Stimulated activated naive B cell treated with anti-CD40 and anti-IgM and Interleukin-4, amounts not matched to agents 10 μg/mL and 1 μg/mL and 100 μg/mL, for 72 hours (primary cell): ENCODE measurements at regions not wholly inside any gene's neighbourhood (a gene's known extent, or its start where the extent isn't known, plus 50 kb on each side); places are given as distances from the start of the nearest gene placed in this dataset.
"Not testable (repeated sequence)": the region's sequence is repeated elsewhere in the genome, so short reads cannot be mapped to it uniquely, and the experiment has no call there.

Experiments used
- ATAC-seq, 2 donors: fragments of 150-1000 bp; cut with Tn5 transposase; replicated peaks; 2 replicates each; pipeline ENCODE4 v1.10.0; 2021; ENCODE audit warnings: moderate library complexity in 1 of 2
- DNase-seq: peaks from one replicate; pipeline ENCODE4 v3.0.0; 2021
- H3K27ac Mint-ChIP-seq: one replicate; pipeline ENCODE4 v1.8.0; 2022; ENCODE audit warnings: mild to moderate bottlenecking, mixed read lengths
- H3K27me3 Mint-ChIP-seq, 2 donors: one replicate each; pipeline ENCODE4 v1.8.0; 2022; ENCODE audit warnings: mixed read lengths in 2 of 2
- H3K36me3 Mint-ChIP-seq, 2 donors: one replicate each; pipeline ENCODE4 v1.8.0; 2022; ENCODE audit warnings: mixed read lengths in 2 of 2, mild to moderate bottlenecking in 1 of 2
- H3K4me1 Mint-ChIP-seq, 2 donors: one replicate each; pipeline ENCODE4 v1.8.0; 2022; ENCODE audit warnings: mixed read lengths in 2 of 2, mild to moderate bottlenecking in 1 of 2
- H3K4me3 Mint-ChIP-seq, 2 donors: one replicate each; pipeline ENCODE4 v1.8.0; 2022; ENCODE audit warnings: mild to moderate bottlenecking in 2 of 2, mixed read lengths in 2 of 2, moderate library complexity in 1 of 2
- H3K9me3 Mint-ChIP-seq, 2 donors: one replicate each; pipeline ENCODE4 v1.8.0; 2022; ENCODE audit warnings: mixed read lengths in 2 of 2, mild to moderate bottlenecking in 1 of 2

DNA sequence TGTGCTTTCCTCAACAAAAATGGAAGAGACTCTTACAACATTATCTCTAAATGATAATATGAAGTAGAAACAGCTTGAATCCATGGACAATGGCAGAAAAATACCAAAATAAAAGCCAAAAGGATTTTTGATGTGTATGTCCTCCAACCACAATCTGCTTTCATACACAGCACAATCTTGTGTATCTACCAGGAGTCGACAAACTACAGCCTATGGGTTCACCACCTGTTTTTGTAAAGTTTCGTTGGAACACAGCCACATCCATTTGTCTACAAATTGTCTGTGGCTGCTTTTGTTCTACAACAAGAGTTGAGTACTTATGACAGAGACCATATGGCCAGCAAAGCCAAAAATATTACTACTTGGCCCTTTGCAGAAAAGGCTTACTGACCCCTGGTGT, 88.7 kb upstream of the UBE2E2 start:
- Mint-ChIP-seq H3K4me3 (no peak overlapping the region), H3K9me3 (no peaks in the 10 kb centered on the region), H3K36me3 (no peaks in the 10 kb centered on the region), H3K27ac (no peak overlapping the region), H3K4me1 (peaks cover 7 to 22% of the 10 kb centered on the region in 2 donors), H3K27me3 (peaks cover 0 to 5% of the 10 kb centered on the region in 2 donors)
- DNase-seq (no peak), ATAC-seq (no peak)

DNA sequence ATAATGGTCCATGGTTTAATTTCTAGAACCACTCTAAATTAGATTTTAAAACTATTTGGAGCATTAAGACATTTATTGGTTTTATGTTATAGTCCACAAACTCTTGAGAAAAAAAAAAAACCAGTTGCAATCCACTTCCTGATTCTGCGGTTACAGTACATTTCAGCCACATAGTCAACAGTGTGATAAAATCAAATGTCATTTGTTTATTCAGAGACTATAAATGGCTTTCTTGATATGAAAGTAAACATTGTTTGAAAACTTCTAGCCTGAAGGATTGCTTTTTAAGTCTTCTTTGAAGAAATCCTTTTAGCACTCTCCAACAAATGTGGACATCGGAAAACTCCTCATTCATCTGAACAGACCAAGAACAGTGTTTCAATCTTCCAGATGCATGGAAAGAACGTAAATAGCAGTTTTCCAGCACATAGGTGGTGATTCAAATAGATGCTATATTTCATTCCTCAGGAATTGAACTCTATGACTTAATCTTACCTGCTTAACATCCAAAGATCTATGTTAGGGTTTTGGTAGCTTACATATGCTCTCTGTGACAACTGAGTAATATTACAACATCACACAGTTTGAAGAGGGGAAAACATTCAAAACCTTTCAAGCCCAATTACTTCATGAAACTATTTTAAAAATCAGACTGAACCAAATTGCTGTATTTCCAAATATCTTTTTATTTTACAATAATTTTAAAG, 87.8 kb upstream of the UBE2E2 start:
- no peak overlapping the region for H3K4me3 Mint-ChIP-seq
- peaks cover 0 to 5% of the 10 kb centered on the region in 2 donors for H3K27me3 Mint-ChIP-seq
- H3K9me3 Mint-ChIP-seq: no peaks in the 10 kb centered on the region
- no peak for DNase-seq
- no peak overlapping the region for H3K27ac Mint-ChIP-seq
- no peak for ATAC-seq
- no peaks in the 10 kb centered on the region for H3K36me3 Mint-ChIP-seq
- peaks cover 7 to 22% of the 10 kb centered on the region in 2 donors for H3K4me1 Mint-ChIP-seq

GRCh38 chr3:23116081-23116837, 86.9 kb upstream of the UBE2E2 start:
- H3K4me3 Mint-ChIP-seq: no peak overlapping the region
- peaks cover 7 to 22% of the 10 kb centered on the region in 2 donors for H3K4me1 Mint-ChIP-seq
- H3K9me3 Mint-ChIP-seq: no peaks in the 10 kb centered on the region
- H3K36me3 Mint-ChIP-seq: no peaks in the 10 kb centered on the region
- DNase-seq: no peak
- H3K27me3 Mint-ChIP-seq: peaks cover 0 to 5% of the 10 kb centered on the region in 2 donors
- ATAC-seq: no peak
- no peak overlapping the region for H3K27ac Mint-ChIP-seq

GRCh38 chr3:23117856-23118255, 85.3 kb upstream of the UBE2E2 start:
- ATAC-seq: no peak
- H3K27ac Mint-ChIP-seq: no peak overlapping the region
- H3K27me3 Mint-ChIP-seq: peaks cover 0 to 5% of the 10 kb centered on the region in 2 donors
- no peaks in the 10 kb centered on the region for H3K9me3 Mint-ChIP-seq
- H3K4me3 Mint-ChIP-seq: no peak overlapping the region
- peaks cover 7 to 22% of the 10 kb centered on the region in 2 donors for H3K4me1 Mint-ChIP-seq
- DNase-seq: no peak
- no peaks in the 10 kb centered on the region for H3K36me3 Mint-ChIP-seq

DNA sequence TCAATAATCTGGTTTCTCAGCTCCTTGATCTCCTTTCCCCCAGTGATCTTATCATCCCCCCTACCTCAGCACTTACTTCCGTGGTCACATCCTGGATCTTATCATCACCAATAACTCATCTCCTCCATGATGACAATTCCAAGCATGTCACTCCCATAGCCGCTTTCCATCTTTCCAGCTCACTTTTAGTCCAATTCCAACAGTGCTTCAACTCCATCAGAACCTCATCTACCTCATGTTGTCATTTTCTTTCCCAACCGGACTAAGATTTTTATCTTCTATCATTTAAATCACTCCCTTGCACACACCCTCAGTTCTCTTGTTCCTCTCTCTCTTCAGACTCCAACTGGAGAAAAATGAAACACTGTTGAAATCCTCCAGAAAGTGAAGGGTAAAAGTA, 75.9 kb upstream of the UBE2E2 start:
- peaks cover 0 to 2% of the 10 kb centered on the region in 2 donors for H3K9me3 Mint-ChIP-seq
- H3K27ac Mint-ChIP-seq: no peak overlapping the region
- DNase-seq (no peak), ATAC-seq (no peak)
- H3K4me1 Mint-ChIP-seq: no peaks in the 10 kb centered on the region
- peaks cover 3 to 5% of the 10 kb centered on the region in 2 donors for H3K27me3 Mint-ChIP-seq
- H3K36me3 Mint-ChIP-seq: no peaks in the 10 kb centered on the region
- H3K4me3 Mint-ChIP-seq: no peak overlapping the region

DNA sequence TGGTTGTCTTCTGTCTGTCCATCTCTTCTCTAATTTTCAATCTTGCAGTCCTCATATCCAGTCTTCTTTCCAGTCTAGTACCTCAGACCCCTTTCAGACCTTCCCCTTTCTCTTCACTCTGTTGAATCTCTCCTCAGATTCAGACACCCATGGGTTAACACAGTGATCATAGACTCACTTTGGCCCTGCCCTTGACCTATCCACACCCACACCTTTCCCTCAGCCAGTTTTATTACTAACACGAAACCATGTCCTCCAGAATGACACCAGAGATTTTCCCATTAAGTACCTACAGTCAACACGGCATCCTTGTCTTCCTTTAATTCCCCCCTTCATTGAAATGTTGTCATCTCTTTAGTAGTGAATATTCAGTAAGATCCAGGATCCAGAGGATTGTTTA, 74.5 kb upstream of the UBE2E2 start:
- Mint-ChIP-seq H3K4me1 (no peaks in the 10 kb centered on the region), H3K36me3 (no peaks in the 10 kb centered on the region), H3K9me3 (peaks cover 0 to 2% of the 10 kb centered on the region in 2 donors), H3K27ac (no peak overlapping the region), H3K27me3 (peaks cover 3 to 5% of the 10 kb centered on the region in 2 donors), H3K4me3 (no peak overlapping the region)
- DNase-seq: no peak
- ATAC-seq: no peak

DNA sequence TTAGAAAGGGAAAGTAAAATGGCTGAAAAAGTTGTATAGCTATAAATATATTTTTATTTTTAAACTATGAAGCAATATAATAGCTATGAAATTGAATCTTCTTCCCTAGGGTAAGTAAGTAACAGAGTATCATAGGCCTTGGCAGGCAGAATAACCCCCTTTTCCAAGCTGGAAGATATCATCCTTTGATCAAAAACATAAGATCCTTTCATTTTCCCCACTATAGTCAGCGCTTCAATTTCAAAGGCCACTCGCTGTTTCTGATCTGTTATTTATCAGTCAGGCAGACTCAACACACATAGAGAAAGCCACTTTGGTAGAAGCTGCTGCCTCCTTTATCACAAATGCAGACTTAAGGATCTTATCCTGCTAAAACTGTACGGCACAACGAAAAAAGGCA, 74.0 kb upstream of the UBE2E2 start:
- Mint-ChIP-seq H3K27me3 (peaks cover 3 to 5% of the 10 kb centered on the region in 2 donors), H3K4me1 (no peaks in the 10 kb centered on the region), H3K4me3 (no peak overlapping the region), H3K27ac (no peak overlapping the region), H3K36me3 (no peaks in the 10 kb centered on the region), H3K9me3 (peaks cover 0 to 2% of the 10 kb centered on the region in 2 donors)
- DNase-seq (no peak), ATAC-seq (no peak)

- Mint-ChIP-seq H3K27me3 (peaks cover 3 to 5% of the 10 kb centered on the region in 2 donors), H3K36me3 (no peaks in the 10 kb centered on the region), H3K9me3 (peaks cover 0 to 2% of the 10 kb centered on the region in 2 donors), H3K4me3 (no peak overlapping the region), H3K27ac (no peak overlapping the region), H3K4me1 (no peaks in the 10 kb centered on the region)
- ATAC-seq (no peak), DNase-seq (no peak)
These were observed 73.3 kb upstream of the UBE2E2 start for GRCh38 chr3:23129817-23130216.

DNA sequence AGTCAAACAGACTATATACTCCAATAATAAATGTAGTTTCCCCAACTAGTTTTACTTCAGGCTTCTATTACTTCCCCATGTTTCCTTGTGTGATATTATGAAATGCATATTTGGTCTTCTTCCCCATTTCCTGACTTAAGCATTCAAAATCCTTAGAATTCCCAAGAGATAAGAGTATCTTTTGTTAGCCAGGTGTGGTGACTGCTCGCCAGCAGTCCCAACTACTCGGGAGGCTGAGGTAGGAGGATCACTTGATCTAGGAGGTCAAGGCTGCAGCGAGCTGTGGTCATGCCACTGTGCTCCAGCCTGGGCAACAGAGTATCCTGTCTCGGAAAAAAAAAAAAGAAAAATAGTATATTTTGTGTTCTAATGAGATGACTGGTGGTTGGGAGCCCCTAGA, 72.7 kb upstream of the UBE2E2 start:
- H3K9me3 Mint-ChIP-seq: peaks cover 0 to under 1% of the 10 kb centered on the region in 2 donors
- DNase-seq (no peak), ATAC-seq (no peak)
- H3K27ac Mint-ChIP-seq: no peak overlapping the region
- no peak overlapping the region for H3K4me3 Mint-ChIP-seq
- H3K36me3 Mint-ChIP-seq: no peaks in the 10 kb centered on the region
- peaks cover 2% of the 10 kb centered on the region in 2 donors for H3K27me3 Mint-ChIP-seq
- H3K4me1 Mint-ChIP-seq: no peaks in the 10 kb centered on the region

DNA sequence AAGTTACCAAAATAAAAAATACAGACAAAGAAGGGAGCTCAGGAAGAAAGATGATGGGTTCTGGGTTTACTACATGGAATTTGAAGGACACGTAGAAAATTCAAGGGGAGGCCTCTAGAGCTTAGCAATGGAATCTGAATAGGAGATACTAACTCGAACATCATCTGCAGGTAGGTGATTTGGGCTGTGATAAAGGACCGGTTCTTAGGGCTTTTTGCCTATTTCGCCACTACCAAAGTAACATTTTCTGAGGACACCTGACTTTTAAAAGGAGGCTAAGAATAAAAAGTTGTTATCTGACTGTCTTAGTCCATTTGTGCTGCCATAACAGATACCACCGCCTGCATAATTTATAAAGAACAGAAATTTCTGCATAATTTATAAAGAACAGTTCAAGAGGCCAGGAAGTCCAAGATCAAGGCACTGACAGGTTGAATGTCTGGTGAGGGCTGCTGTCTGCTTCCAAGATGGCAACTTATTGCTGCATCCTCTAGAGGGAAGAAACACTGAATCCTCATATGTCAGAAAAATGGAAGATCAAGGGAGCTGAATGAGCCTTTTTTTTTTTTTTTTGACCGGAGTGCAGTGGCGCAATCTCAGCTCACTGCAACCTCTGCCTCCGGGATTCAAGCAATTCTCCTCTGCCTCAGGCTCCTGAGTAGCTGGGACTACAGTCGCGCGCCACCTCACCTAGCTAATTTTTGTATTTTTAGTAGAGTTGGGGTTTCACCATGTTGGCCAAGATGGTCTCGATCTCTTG, 67.9 kb upstream of the UBE2E2 start:
- Mint-ChIP-seq H3K4me3 (no peak overlapping the region), H3K4me1 (peaks cover 5 to 11% of the 10 kb centered on the region in 2 donors), H3K27me3 (no peaks in the 10 kb centered on the region), H3K27ac (no peak overlapping the region), H3K9me3 (peaks cover 0 to 5% of the 10 kb centered on the region in 2 donors), H3K36me3 (peaks cover 0 to 3% of the 10 kb centered on the region in 2 donors)
- DNase-seq (no peak), ATAC-seq (no peak)

- peak; percentile 48 to 73 for ATAC-seq
- H3K36me3 Mint-ChIP-seq: peaks cover 0 to 3% of the 10 kb centered on the region in 2 donors
- peaks cover 0 to 5% of the 10 kb centered on the region in 2 donors for H3K9me3 Mint-ChIP-seq
- peaks cover 5 to 11% of the 10 kb centered on the region in 2 donors for H3K4me1 Mint-ChIP-seq
- DNase-seq: no peak
- no peaks in the 10 kb centered on the region for H3K27me3 Mint-ChIP-seq
- no peak overlapping the region for H3K27ac Mint-ChIP-seq
- H3K4me3 Mint-ChIP-seq: no peak overlapping the region
These were observed 67.1 kb upstream of the UBE2E2 start for GRCh38 chr3:23136054-23136453.

DNA sequence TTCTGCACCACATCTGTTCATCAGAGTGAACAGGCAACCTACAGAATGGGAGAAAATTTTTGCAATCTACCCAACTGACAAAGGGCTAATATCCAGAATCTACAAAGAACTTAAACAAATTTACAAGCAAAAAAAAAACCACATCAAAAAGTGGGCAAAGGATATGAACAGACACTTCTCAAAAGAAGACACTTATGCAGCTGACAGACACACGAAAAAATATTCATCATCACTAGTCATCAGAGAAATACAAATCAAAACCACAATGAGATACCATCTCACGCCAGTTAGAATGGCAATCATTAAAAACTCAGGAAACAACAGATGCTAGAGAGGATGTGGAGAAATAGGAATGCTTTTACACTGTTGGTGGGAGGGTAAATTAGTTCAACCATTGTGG, 59.1 kb upstream of the UBE2E2 start:
- not testable (repeated sequence) for ATAC-seq, DNase-seq, H3K9me3 Mint-ChIP-seq, H3K4me3 Mint-ChIP-seq, H3K4me1 Mint-ChIP-seq, H3K27ac Mint-ChIP-seq, H3K36me3 Mint-ChIP-seq, H3K27me3 Mint-ChIP-seq

DNA sequence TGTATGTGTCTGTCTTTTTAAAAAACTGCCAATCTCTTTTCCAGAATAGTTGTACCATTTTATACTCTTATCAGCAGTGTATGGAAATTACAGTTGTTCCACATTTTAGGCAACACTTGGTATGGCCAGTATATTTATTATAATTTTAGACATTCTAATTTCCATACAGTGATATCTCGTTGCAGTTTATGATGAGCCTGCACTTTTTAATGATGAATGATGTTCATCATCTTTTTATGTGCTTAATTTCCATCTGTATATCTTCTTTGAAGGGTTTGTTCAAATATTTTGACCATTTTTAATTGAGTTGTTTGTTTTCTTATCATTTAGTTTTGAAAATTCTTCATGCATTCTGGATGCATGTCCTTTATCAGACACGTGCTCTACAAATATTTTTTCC, 57.0 kb upstream of the UBE2E2 start:
- no peak for ATAC-seq
- H3K27me3 Mint-ChIP-seq: no peaks in the 10 kb centered on the region
- H3K27ac Mint-ChIP-seq: no peak overlapping the region
- H3K4me3 Mint-ChIP-seq: no peak overlapping the region
- H3K4me1 Mint-ChIP-seq: no peaks in the 10 kb centered on the region
- H3K36me3 Mint-ChIP-seq: no peaks in the 10 kb centered on the region
- H3K9me3 Mint-ChIP-seq: peaks cover 0 to 2% of the 10 kb centered on the region in 2 donors
- DNase-seq: no peak

DNA sequence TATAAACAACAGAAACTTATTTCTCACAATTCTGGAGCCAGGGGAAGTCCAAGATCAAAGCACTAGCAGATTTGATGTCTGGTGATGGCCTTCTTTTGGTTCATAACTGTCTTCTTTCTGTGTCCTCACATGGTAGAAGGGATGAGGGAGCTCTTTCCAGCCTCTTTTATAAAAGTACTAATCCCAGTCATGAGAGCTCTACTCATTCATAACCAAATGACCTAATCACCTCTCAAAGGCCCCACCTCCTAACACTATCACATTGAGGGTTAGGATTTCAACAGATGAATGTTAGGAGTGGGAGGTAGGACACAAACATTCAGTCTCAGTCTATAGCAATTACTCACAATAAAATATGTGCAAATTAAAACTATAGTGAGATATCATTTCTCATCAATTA, 50.1 kb upstream of the UBE2E2 start:
- Mint-ChIP-seq H3K27me3 (no peaks in the 10 kb centered on the region), H3K4me1 (peaks cover 2 to 6% of the 10 kb centered on the region in 2 donors), H3K36me3 (peaks cover 0 to 2% of the 10 kb centered on the region in 2 donors), H3K27ac (no peak overlapping the region), H3K9me3 (peaks cover 0 to 9% of the 10 kb centered on the region in 2 donors), H3K4me3 (no peak overlapping the region)
- DNase-seq: no peak
- no peak for ATAC-seq
